ENCODE measurements at regions not wholly inside any gene's neighbourhood (a gene's known extent, or its start where the extent isn't known, plus 50 kb on each side); places are given as distances from the start of the nearest gene placed in this dataset.

- TF ChIP-seq CTCF (IDR thresholded peaks at IDR 0.05) (no peak), POLR2A (IDR thresholded peaks at IDR 0.05) (no peak)
These were observed 98.9 kb upstream of the PIAS1 start for GRCh38 chr15:67955252-67955651.
